SK-N-MC (cell line): ENCODE measurements at regions not wholly inside any gene's neighbourhood (a gene's known extent, or its start where the extent isn't known, plus 50 kb on each side); places are given as distances from the start of the nearest gene placed in this dataset.
"Not testable (repeated sequence)": the region's sequence is repeated elsewhere in the genome, so short reads cannot be mapped to it uniquely, and the experiment has no call there.

ENCODE experiments used
- EZH2 ChIP-seq: fragments of 200-600 bp; sonication (generic); IDR thresholded peaks from one replicate; pipeline ENCODE4 v1.6.1; 2017; ENCODE audit warnings: antibody characterized with exemption
- FOXP2 ChIP-seq: optimal IDR thresholded peaks from 2 replicates; pipeline ENCODE3; 2011; ENCODE audit warnings: mild to moderate bottlenecking, moderate library complexity; ENCODE audit not compliant: insufficient read depth; ENCODE audit errors: extremely low read length, control extremely low read depth
- POLR2AphosphoS5 ChIP-seq: IDR thresholded peaks from 2 replicates; pipeline ENCODE4 v1.6.1; 2012; ENCODE audit warnings: mild to moderate bottlenecking, low read depth, low read length, borderline replicate concordance

DNA sequence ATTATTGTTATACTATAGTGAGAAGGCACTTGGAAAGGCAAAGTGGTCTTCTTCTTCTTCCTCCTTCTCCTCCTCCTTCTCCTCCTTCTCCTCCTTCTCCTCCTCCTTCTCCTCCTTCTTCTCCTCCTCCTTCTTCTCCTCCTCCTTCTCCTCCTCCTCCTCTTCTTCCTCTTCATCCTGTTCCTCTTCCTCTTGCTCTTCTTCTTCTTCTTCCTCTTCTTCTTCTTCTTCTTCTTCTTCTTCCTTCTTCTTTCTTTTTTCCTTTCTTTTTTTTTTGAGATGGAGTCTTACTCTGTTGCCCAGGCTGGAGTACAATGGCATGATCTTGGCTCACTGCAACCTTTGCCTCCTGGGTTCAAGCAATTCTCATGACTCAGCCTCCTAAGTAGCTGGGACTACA is 225.4 kb downstream of the TTC6 start:
- TF ChIP-seq EZH2, POLR2AphosphoS5, FOXP2: not testable (repeated sequence)
